Adipocyte (in vitro differentiated cells): ENCODE measurements at regions not wholly inside any gene's neighbourhood (a gene's known extent, or its start where the extent isn't known, plus 50 kb on each side); places are given as distances from the start of the nearest gene placed in this dataset.

Experiments used
- DNase-seq: peaks from one replicate; pipeline ENCODE4 v3.0.0-alpha.2; 2015; ENCODE audit warnings: low read depth
- H3K27me3 ChIP-seq: replicated peaks from 2 replicates; pipeline ENCODE4 v1.7.0; 2013; ENCODE audit warnings: mild to moderate bottlenecking, low read length, moderate library complexity; ENCODE audit not compliant: control insufficient read depth, insufficient read depth
- H3K36me3 ChIP-seq: 2 replicates; pipeline ENCODE4 v1.7.0; 2013; ENCODE audit warnings: low read length, mild to moderate bottlenecking, moderate library complexity; ENCODE audit not compliant: control insufficient read depth, insufficient read depth, severe bottlenecking
- H3K4me1 ChIP-seq: 2 replicates; pipeline ENCODE4 v1.7.0; 2013; ENCODE audit warnings: mild to moderate bottlenecking, low read length, moderate library complexity; ENCODE audit not compliant: control insufficient read depth, insufficient read depth
- H3K4me3 ChIP-seq: 2 replicates; pipeline ENCODE4 v1.7.0; 2013; ENCODE audit warnings: mild to moderate bottlenecking, low read length, moderate library complexity
- H3K9ac ChIP-seq: 2 replicates; pipeline ENCODE4 v1.7.0; 2013; ENCODE audit warnings: mild to moderate bottlenecking, low read length, moderate library complexity
- H3K9me3 ChIP-seq: 2 replicates; pipeline ENCODE4 v1.7.0; 2013; ENCODE audit warnings: mild to moderate bottlenecking, low read length, moderate library complexity; ENCODE audit not compliant: control insufficient read depth

- Histone ChIP-seq H3K9me3 (no peaks in the 10 kb centered on the region), H3K9ac (no peak overlapping the region), H3K27me3 (no peaks in the 10 kb centered on the region), H3K36me3 (no peaks in the 10 kb centered on the region), H3K4me3 (no peak overlapping the region), H3K4me1 (no peaks in the 10 kb centered on the region)
- DNase-seq, result no peak
Measured at GRCh38 chr4:60817609-60818008, 382.5 kb upstream of the ADGRL3 start.

GRCh38 chr4:60822986-60823385 lies 377.1 kb upstream of the ADGRL3 start:
- no peak for DNase-seq
- H3K9ac ChIP-seq, result no peak overlapping the region
- H3K4me1 ChIP-seq, result no peaks in the 10 kb centered on the region
- H3K36me3 ChIP-seq, result no peaks in the 10 kb centered on the region
- H3K27me3 ChIP-seq, result no peaks in the 10 kb centered on the region
- H3K9me3 ChIP-seq, result no peaks in the 10 kb centered on the region
- H3K4me3 ChIP-seq, result no peak overlapping the region

GRCh38 chr4:60840020-60840419 lies 360.1 kb upstream of the ADGRL3 start:
- Histone ChIP-seq H3K9me3 (no peaks in the 10 kb centered on the region), H3K4me1 (no peaks in the 10 kb centered on the region), H3K4me3 (no peak overlapping the region), H3K36me3 (no peaks in the 10 kb centered on the region), H3K9ac (no peak overlapping the region), H3K27me3 (no peaks in the 10 kb centered on the region)
- no peak for DNase-seq

- Histone ChIP-seq H3K4me1 (no peaks in the 10 kb centered on the region), H3K9ac (no peak overlapping the region), H3K27me3 (no peaks in the 10 kb centered on the region), H3K36me3 (no peaks in the 10 kb centered on the region), H3K4me3 (no peak overlapping the region), H3K9me3 (no peaks in the 10 kb centered on the region)
- DNase-seq, result no peak
Measured at GRCh38 chr4:60846678-60847077, 353.4 kb upstream of the ADGRL3 start.

- Histone ChIP-seq H3K4me1 (no peaks in the 10 kb centered on the region), H3K4me3 (no peak overlapping the region), H3K9ac (no peak overlapping the region), H3K27me3 (no peaks in the 10 kb centered on the region), H3K9me3 (peaks cover 5% of the 10 kb centered on the region), H3K36me3 (no peaks in the 10 kb centered on the region)
- DNase-seq, result no peak
Measured at GRCh38 chr4:60847614-60848013, 352.5 kb upstream of the ADGRL3 start.

GRCh38 chr4:60857130-60857753 lies 342.9 kb upstream of the ADGRL3 start:
- no peak for DNase-seq
- H3K4me3 ChIP-seq, result no peak overlapping the region
- no peaks in the 10 kb centered on the region for H3K4me1 ChIP-seq
- H3K27me3 ChIP-seq, result no peaks in the 10 kb centered on the region
- H3K36me3 ChIP-seq, result no peaks in the 10 kb centered on the region
- peaks cover 3% of the 10 kb centered on the region for H3K9me3 ChIP-seq
- no peak overlapping the region for H3K9ac ChIP-seq

GRCh38 chr4:60863442-60863841 lies 336.7 kb upstream of the ADGRL3 start:
- Histone ChIP-seq H3K27me3 (no peaks in the 10 kb centered on the region), H3K36me3 (no peaks in the 10 kb centered on the region), H3K9ac (no peak overlapping the region), H3K4me3 (no peak overlapping the region), H3K4me1 (no peaks in the 10 kb centered on the region), H3K9me3 (no peaks in the 10 kb centered on the region)
- DNase-seq, result no peak

- Histone ChIP-seq H3K36me3 (no peaks in the 10 kb centered on the region), H3K9ac (no peak overlapping the region), H3K4me1 (no peaks in the 10 kb centered on the region), H3K4me3 (no peak overlapping the region), H3K27me3 (no peaks in the 10 kb centered on the region), H3K9me3 (no peaks in the 10 kb centered on the region)
- peak; percentile 18 for DNase-seq
Measured at GRCh38 chr4:60865273-60865672, 334.9 kb upstream of the ADGRL3 start.

GRCh38 chr4:60868232-60868960 lies 331.7 kb upstream of the ADGRL3 start:
- Histone ChIP-seq H3K9ac (no peak overlapping the region), H3K4me1 (no peaks in the 10 kb centered on the region), H3K36me3 (no peaks in the 10 kb centered on the region), H3K4me3 (no peak overlapping the region), H3K27me3 (no peaks in the 10 kb centered on the region), H3K9me3 (no peaks in the 10 kb centered on the region)
- no peak for DNase-seq

GRCh38 chr4:60879135-60879701 lies 320.9 kb upstream of the ADGRL3 start:
- no peaks in the 10 kb centered on the region for H3K4me1 ChIP-seq
- H3K27me3 ChIP-seq, result no peaks in the 10 kb centered on the region
- DNase-seq, result no peak
- no peaks in the 10 kb centered on the region for H3K36me3 ChIP-seq
- peaks cover 19% of the 10 kb centered on the region for H3K9me3 ChIP-seq
- no peak overlapping the region for H3K9ac ChIP-seq
- H3K4me3 ChIP-seq, result no peak overlapping the region

- Histone ChIP-seq H3K4me3 (peak overlapping the region; percentile 0), H3K9ac (no peak overlapping the region), H3K36me3 (no peaks in the 10 kb centered on the region), H3K27me3 (no peaks in the 10 kb centered on the region), H3K9me3 (peaks cover 4% of the 10 kb centered on the region), H3K4me1 (no peaks in the 10 kb centered on the region)
- peak; percentile 38 for DNase-seq
Measured at GRCh38 chr4:60884587-60884986, 315.5 kb upstream of the ADGRL3 start.
